HepG2 (cell line): ENCODE measurements at regions not wholly inside any gene's neighbourhood (a gene's known extent, or its start where the extent isn't known, plus 50 kb on each side); places are given as distances from the start of the nearest gene placed in this dataset.

Source experiments
- ATAC-seq: fragments of 200-7000 bp; cut with Tn5 transposase; 3 replicates; pipeline ENCODE4 v1.9.1; 2020; ENCODE audit warnings: mild to moderate bottlenecking, moderate library complexity
- BruUV-seq: library from RNA; stranded (reverse); fragments of 400-500 nt; replicated peaks from 2 replicates; lab custom pipeline; 2021; lab: Mats Ljungman, UMichigan
- CTCF ChIA-PET: fragments of 300-600 bp; formaldehyde crosslinking; extraction: SDS; loops from one replicate; lab custom pipeline; 2021; ENCODE audit warnings: low total read pairs, inconsistent platforms, low intra/inter-chr PET ratio; lab: Yijun Ruan, JAX
- POLR2A ChIA-PET: fragments of 350-600 bp; sonication (Branson Sonifier 250); formaldehyde crosslinking; loops from one replicate; lab custom pipeline; 2020; ENCODE audit warnings: antibody characterized with exemption, inconsistent platforms; lab: Yijun Ruan, JAX
- DNase-seq: peaks from one replicate; pipeline ENCODE4 v3.0.0-alpha.2; 2015; ENCODE audit warnings: low spot score
- FAIRE-seq: peaks from 3 replicates; lab custom pipeline; 2011; peaks lifted over from hg19 to GRCh38; lab: Jason Lieb, UNC
- H2AFZ ChIP-seq: one replicate; pipeline ENCODE4 v1.6.1; 2011; ENCODE audit warnings: low read length, inconsistent platforms
- H3K27ac ChIP-seq: fragments of 300-600 bp; 3 replicates; pipeline ENCODE4 v1.8.0; 2011; ENCODE audit warnings: mixed run types, mild to moderate bottlenecking, mixed read lengths, low read length, inconsistent platforms; ENCODE audit not compliant: insufficient read depth; ENCODE audit errors: extremely low read length
- H3K27me3 ChIP-seq, 2 experiments: fragments of 200-600 bp in 1 of 2; 2 replicates in 1 of 2; 3 replicates in 1 of 2; pipeline versions ENCODE4 v1.6.0 to v1.8.0; 2011; ENCODE audit warnings: low read length in 2 of 2, mild to moderate bottlenecking in 2 of 2, moderate library complexity in 2 of 2, inconsistent platforms in 1 of 2; ENCODE audit not compliant: insufficient read depth in 2 of 2, control insufficient read depth in 1 of 2
- H3K36me3 ChIP-seq, 2 experiments: fragments of 200-600 bp in 1 of 2; replicated peaks in 1 of 2; 2 replicates in 1 of 2; 3 replicates in 1 of 2; pipeline versions ENCODE4 v1.5.1 to v1.8.0; 2011; ENCODE audit warnings: low read length in 2 of 2, inconsistent platforms in 1 of 2; ENCODE audit not compliant: insufficient read depth in 2 of 2, control insufficient read depth in 1 of 2
- H3K4me1 ChIP-seq: 2 replicates; pipeline ENCODE4 v1.5.1; 2012; ENCODE audit warnings: low read length, inconsistent platforms; ENCODE audit not compliant: insufficient read depth
- H3K4me2 ChIP-seq: 2 replicates; pipeline ENCODE4 v1.6.0; 2011; ENCODE audit warnings: low read depth, low read length, inconsistent platforms
- H3K4me3 ChIP-seq, 3 experiments: fragments of 200-600 bp in 1 of 3; sonication (generic), shearing (Covaris generic) in 1 of 3; replicated peaks in 1 of 3; 2 replicates each; pipeline ENCODE4 v1.5.1; 2011 to 2016; ENCODE audit warnings: low read length in 3 of 3, inconsistent platforms in 2 of 3, low read depth in 2 of 3, mild to moderate bottlenecking in 2 of 3, control low read depth in 1 of 3, mixed read lengths in 1 of 3; ENCODE audit not compliant: insufficient read depth in 1 of 3
- H3K79me2 ChIP-seq: one replicate; pipeline ENCODE4 v1.6.1; 2011; ENCODE audit warnings: low read length, inconsistent platforms; ENCODE audit not compliant: insufficient read depth
- H3K9ac ChIP-seq: 2 replicates; pipeline ENCODE4 v1.6.0; 2011; ENCODE audit warnings: mild to moderate bottlenecking, low read depth, low read length, inconsistent platforms; ENCODE audit not compliant: insufficient read depth
- H3K9me3 ChIP-seq: 2 replicates; pipeline ENCODE4 v1.5.1; 2012; ENCODE audit warnings: mild to moderate bottlenecking, low read length
- H4K20me1 ChIP-seq: 2 replicates; pipeline ENCODE4 v1.6.0; 2011; ENCODE audit warnings: inconsistent platforms, mild to moderate bottlenecking, low read length, moderate library complexity; ENCODE audit not compliant: insufficient read depth
- BORCS8-MEF2B ChIP-seq: sonication (generic); formaldehyde crosslinking; IDR thresholded peaks from 2 replicates; pipeline ENCODE4 v1.8.0; 2022; ENCODE audit warnings: mild to moderate bottlenecking, missing genetic modification reagents
- CREB1 ChIP-seq, 2 experiments: fragments of 450-650 bp in 1 of 2; IDR thresholded peaks; 2 replicates each; pipeline ENCODE4 v1.6.1; 2016 to 2017; ENCODE audit warnings: control low read depth in 1 of 2, mild to moderate bottlenecking in 1 of 2, missing compliant biosample characterization in 1 of 2, missing genetic modification characterization in 1 of 2
- DDIT3 ChIP-seq: sonication (generic); formaldehyde crosslinking; IDR thresholded peaks from 2 replicates; pipeline ENCODE4 v1.4.0; 2020; ENCODE audit warnings: mild to moderate bottlenecking, missing genetic modification reagents
- DNMT3B ChIP-seq: conservative IDR thresholded peaks from 2 replicates; pipeline ENCODE4 v1.6.1; 2016; ENCODE audit warnings: missing biosample characterization, control low read depth
- HMG20A ChIP-seq: IDR thresholded peaks from 2 replicates; pipeline ENCODE4 v1.6.1; 2016; ENCODE audit warnings: borderline replicate concordance
- NCOA1 ChIP-seq: sonication (generic); formaldehyde crosslinking; IDR thresholded peaks from 2 replicates; pipeline ENCODE4 v1.9.0; 2021; ENCODE audit warnings: missing genetic modification reagents
- RCOR2 ChIP-seq: IDR thresholded peaks from 2 replicates; pipeline ENCODE4 v1.6.1; 2016; ENCODE audit warnings: missing biosample characterization, missing genetic modification reagents
- RELA ChIP-seq: sonication (generic); formaldehyde crosslinking; IDR thresholded peaks from 2 replicates; pipeline ENCODE4 v1.4.0; 2020; ENCODE audit warnings: missing genetic modification reagents
- SMAD3 ChIP-seq: sonication (generic); formaldehyde crosslinking; IDR thresholded peaks from 2 replicates; pipeline ENCODE4 v1.4.0; 2020; ENCODE audit warnings: missing genetic modification reagents
- SNRNP70 ChIP-seq: fragments of 200-400 bp; formaldehyde crosslinking; IDR thresholded peaks from 2 replicates; pipeline ENCODE4 v1.6.1; 2017; ENCODE audit warnings: mild to moderate bottlenecking, low read depth, low read length, moderate library complexity
- SRSF9 ChIP-seq: fragments of 200-400 bp; formaldehyde crosslinking; IDR thresholded peaks from 2 replicates; pipeline ENCODE4 v1.6.1; 2018; ENCODE audit warnings: borderline replicate concordance, mild to moderate bottlenecking, low read depth, low read length; ENCODE audit not compliant: insufficient read depth, poor library complexity, severe bottlenecking
- TEAD3 ChIP-seq: optimal IDR thresholded peaks from 2 replicates; pipeline ENCODE3; 2016; ENCODE audit warnings: borderline replicate concordance
- U2AF2 ChIP-seq: fragments of 200-400 bp; formaldehyde crosslinking; IDR thresholded peaks from 2 replicates; pipeline ENCODE4 v1.6.1; 2017; ENCODE audit warnings: low read depth, mild to moderate bottlenecking, low read length
- ZBTB21 ChIP-seq: sonication (generic); formaldehyde crosslinking; IDR thresholded peaks from 2 replicates; pipeline ENCODE4 v1.4.0; 2020; ENCODE audit warnings: missing genetic modification reagents
- ZFP36 ChIP-seq: fragments of 150-350 bp; IDR thresholded peaks from 2 replicates; pipeline ENCODE4 v1.6.1; 2018; ENCODE audit warnings: borderline replicate concordance, low read length, low read depth; ENCODE audit not compliant: partially characterized antibody
- ZNF317 ChIP-seq: sonication (generic); formaldehyde crosslinking; IDR thresholded peaks from 2 replicates; pipeline ENCODE4 v1.5.0; 2020; ENCODE audit warnings: mild to moderate bottlenecking, missing genetic modification reagents
- ZNF547 ChIP-seq: sonication (generic); formaldehyde crosslinking; IDR thresholded peaks from 2 replicates; pipeline ENCODE4 v1.5.1; 2020; ENCODE audit warnings: mild to moderate bottlenecking, missing genetic modification reagents
- ZNF772 ChIP-seq: sonication (generic); formaldehyde crosslinking; IDR thresholded peaks from 2 replicates; pipeline ENCODE4 v1.5.0; 2020; ENCODE audit warnings: mild to moderate bottlenecking, missing genetic modification reagents
- WGBS: methylation state at CpG from one replicate; pipeline ENCODE4 v1.1.6; 2017; ENCODE audit warnings: low lambda C conversion rate; 5-methylcytosine and 5-hydroxymethylcytosine counted together
- in situ Hi-C: cut with HindIII; loops from 2 replicates; pipeline ENCODE4 v1.10.0; 2017; ENCODE audit warnings: low pct_unique_long_range_greater_than_20kb; ENCODE audit not compliant: extremely low pct_ligation_motif_present
- intact Hi-C: fragments of 100-400 bp; cut with micrococcal nuclease; formaldehyde crosslinking; loops from one replicate; pipeline ENCODE4 v1.10.0; 2022; ENCODE audit not compliant: unreplicated experiment

- H3K4me1 ChIP-seq, result no peaks in the 10 kb centered on the region
- no peak overlapping the region for H3K27ac ChIP-seq
- H3K36me3 ChIP-seq, result no peaks in the 10 kb centered on the region
- BruUV-seq, result no TSS peak
- no peak for DNase-seq
- H2AFZ ChIP-seq, result no peak overlapping the region
- no peaks in the 10 kb centered on the region for H3K79me2 ChIP-seq
- intact Hi-C loops (no loop called here), in situ Hi-C loops (no loop called here)
- FAIRE-seq, result no peak
- 8% methylated on average over 6 of the region's 7 CpGs for WGBS
- ChIA-PET CTCF (no interaction called here), POLR2A (no interaction called here)
- no peaks in the 10 kb centered on the region for H3K9me3 ChIP-seq
- ATAC-seq, result no peak
- TF ChIP-seq SNRNP70 (no peak), ZNF317 (CRISPR knock-in tag) (no peak), HMG20A (CRISPR knock-in tag) (no peak), SMAD3 (CRISPR knock-in tag) (no peak), RELA (no peak), BORCS8-MEF2B (CRISPR knock-in tag) (no peak), RCOR2 (CRISPR knock-in tag) (no peak)
- TF ChIP-seq, all 625 proteins: peak for 0
- Histone ChIP-seq H3K4me3 (no peak overlapping the region), H3K4me2 (no peak overlapping the region), H4K20me1 (no peaks in the 10 kb centered on the region), H3K27me3 (peaks cover 0 to 18% of the 10 kb centered on the region in 2 experiments; a peak in 1 of 5 replicates), H3K9ac (no peak overlapping the region)
Observed at GRCh38 chr7:51660516-51660915, 343.9 kb upstream of the COBL start.

GRCh38 chr7:51658684-51659083 is 342.1 kb upstream of the COBL start:
- in situ Hi-C loops (no loop called here), intact Hi-C loops (no loop called here)
- TF ChIP-seq NCOA1 (no peak), U2AF2 (no peak), ZBTB21 (CRISPR knock-in tag) (no peak), TEAD3 (CRISPR knock-in tag) (no peak), ZFP36 (no peak), DDIT3 (no peak), ZNF772 (CRISPR knock-in tag) (no peak), DNMT3B (no peak), SRSF9 (no peak), ZNF547 (no peak), CREB1 (IDR thresholded peaks at IDR 0.05) (no peak), CREB1 (CRISPR knock-in tag; IDR thresholded peaks at IDR 0.05) (no peak)
- WGBS, result 7% methylated on average over 5 of the region's 6 CpGs
- POLR2A ChIA-PET, result no interaction called here
- Histone ChIP-seq H3K79me2 (no peaks in the 10 kb centered on the region), H3K4me3 (no peak overlapping the region), H2AFZ (no peak overlapping the region), H3K9me3 (no peaks in the 10 kb centered on the region), H3K4me2 (no peak overlapping the region), H3K27me3 (peaks cover 0 to 13% of the 10 kb centered on the region in 2 experiments; a peak in 1 of 5 replicates), H3K36me3 (no peaks in the 10 kb centered on the region), H3K4me1 (no peaks in the 10 kb centered on the region), H4K20me1 (no peaks in the 10 kb centered on the region), H3K27ac (no peak overlapping the region), H3K9ac (no peak overlapping the region)
- CTCF ChIA-PET, result no interaction called here
- FAIRE-seq (no peak), ATAC-seq (no peak), DNase-seq (no peak)
- no TSS peak for BruUV-seq
